VCaP (cell line): ENCODE measurements at regions not wholly inside any gene's neighbourhood (a gene's known extent, or its start where the extent isn't known, plus 50 kb on each side); places are given as distances from the start of the nearest gene placed in this dataset.

ENCODE experiments used
- H3K27ac ChIP-seq: fragments of 450-650 bp; 2 replicates; pipeline ENCODE4 v1.5.1; 2017
- CTCF ChIP-seq: fragments of 450-650 bp; conservative IDR thresholded peaks from 2 replicates; pipeline ENCODE4 v1.5.1; 2017; ENCODE audit warnings: mild to moderate bottlenecking, moderate library complexity

GRCh38 chr16:56109205-56109604 is 82.1 kb upstream of the GNAO1 start:
- TF ChIP-seq CTCF = no peak
- H3K27ac ChIP-seq = no peak overlapping the region

DNA sequence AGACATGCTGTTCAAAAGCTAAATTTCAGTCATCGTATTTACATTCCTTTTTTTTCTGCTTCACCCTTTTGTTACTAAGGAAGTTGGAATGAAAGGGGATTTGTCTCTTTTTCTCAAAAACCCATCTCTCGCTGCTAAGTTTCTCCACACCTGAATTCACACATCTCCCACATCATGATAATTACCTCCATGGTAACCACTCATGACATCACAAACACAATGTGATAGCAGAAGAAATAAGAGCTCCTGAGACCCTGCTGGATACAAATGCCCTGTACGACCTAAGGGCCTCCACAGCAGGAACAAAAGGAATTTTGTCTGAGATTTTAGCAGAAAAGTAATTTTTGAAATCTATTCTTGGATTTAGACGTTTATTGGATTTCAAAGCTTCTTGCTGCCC is 82.6 kb upstream of the GNAO1 start:
- TF ChIP-seq CTCF = no peak
- H3K27ac ChIP-seq = no peak overlapping the region

- no peak overlapping the region for H3K27ac ChIP-seq
- no peak for TF ChIP-seq CTCF
Measured at GRCh38 chr16:56108056-56108471, 83.2 kb upstream of the GNAO1 start.

DNA sequence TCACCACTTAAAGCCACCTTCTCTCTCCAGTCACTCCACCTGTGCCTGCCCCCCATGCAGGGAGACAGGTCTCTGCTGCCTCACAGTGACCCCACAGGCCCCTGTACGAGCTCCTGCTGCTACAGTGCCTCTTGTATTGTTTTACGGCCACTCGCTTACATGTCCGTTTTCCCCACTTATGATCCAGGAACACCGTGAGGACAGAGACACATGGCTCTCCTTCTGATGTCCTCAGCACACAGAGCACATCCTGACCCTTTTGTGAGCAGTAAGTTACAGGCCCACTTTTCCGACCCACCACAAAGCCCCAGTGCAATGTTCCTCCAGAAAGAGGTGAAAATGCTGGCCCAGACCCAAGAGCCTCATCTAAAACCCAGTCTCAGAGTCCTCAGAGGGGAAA is 84.8 kb upstream of the GNAO1 start:
- H3K27ac ChIP-seq = no peak overlapping the region
- TF ChIP-seq CTCF = no peak

DNA sequence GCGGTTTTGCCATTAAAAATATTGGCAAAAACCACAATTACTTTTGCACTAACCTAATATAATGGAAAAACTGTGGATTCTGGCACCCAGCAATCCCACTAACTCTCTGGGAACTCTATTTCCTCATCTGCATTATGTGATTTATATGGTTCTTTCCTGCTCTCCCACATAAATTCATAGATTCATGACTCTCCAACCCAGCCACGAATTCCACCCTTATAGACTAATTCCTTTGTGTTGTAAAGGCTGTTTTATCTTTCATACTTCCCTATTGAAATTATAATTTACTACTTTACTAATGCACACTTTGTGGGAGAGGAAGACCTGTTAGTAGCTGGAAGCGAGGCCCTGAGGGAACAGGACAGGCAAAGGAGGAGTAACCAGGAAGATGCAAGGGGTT is 88.4 kb upstream of the GNAO1 start:
- TF ChIP-seq CTCF = no peak
- no peak overlapping the region for H3K27ac ChIP-seq

DNA sequence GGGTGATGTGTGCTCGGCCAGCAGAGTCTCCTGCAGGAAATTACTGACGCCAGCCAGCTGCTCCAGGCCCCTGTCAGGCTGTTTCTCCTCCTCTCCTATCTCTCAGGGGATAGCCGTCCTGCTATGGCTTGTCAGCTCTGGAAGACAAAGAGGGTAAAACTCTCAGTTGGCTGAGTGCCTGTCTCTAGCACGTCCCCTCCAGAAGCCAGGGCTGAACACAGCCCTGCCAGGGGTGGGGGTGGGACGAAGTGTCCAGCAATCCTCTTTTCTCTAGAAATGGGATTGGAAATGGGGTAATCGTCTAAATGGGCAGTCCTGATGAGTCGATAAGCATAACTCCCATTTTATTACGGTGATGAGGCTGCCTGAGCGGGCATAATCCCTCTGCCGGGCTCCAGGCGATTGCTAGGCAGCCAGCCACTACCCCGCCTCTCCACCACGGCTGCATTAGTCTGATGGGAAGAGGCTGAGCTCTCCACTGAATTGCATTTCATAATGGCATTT is 89.1 kb upstream of the GNAO1 start:
- no peak overlapping the region for H3K27ac ChIP-seq
- TF ChIP-seq CTCF = no peak

- H3K27ac ChIP-seq = no peak overlapping the region
- TF ChIP-seq CTCF = no peak
Measured at GRCh38 chr16:56101480-56101879, 89.8 kb upstream of the GNAO1 start.

GRCh38 chr16:56097306-56097705 is 94.0 kb upstream of the GNAO1 start:
- H3K27ac ChIP-seq = no peak overlapping the region
- no peak for TF ChIP-seq CTCF
